ENCODE measurements at regions not wholly inside any gene's neighbourhood (a gene's known extent, or its start where the extent isn't known, plus 50 kb on each side); places are given as distances from the start of the nearest gene placed in this dataset.

DNA sequence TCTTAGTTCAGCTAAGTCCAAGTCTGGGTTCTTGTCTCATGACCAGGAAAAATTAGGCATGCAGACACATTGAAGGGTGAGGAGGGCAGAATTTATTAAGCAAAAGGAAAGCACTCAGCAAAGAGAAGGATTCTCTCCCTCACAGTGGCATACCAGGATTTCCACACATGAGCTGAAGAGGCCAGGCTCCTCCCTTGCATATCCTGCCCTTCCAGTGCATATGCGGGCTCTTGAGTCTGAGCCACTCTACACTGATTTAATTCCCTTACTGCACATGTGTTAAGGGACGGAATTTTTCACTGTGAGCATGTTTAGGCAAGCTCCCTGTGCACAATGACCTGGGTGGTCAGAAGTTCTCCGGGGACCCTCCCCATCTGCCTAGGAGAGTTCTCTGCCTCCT, 652.7 kb upstream of the POM121L12 start:
- TF ChIP-seq POLR2A (IDR thresholded peaks at IDR 0.05) (no peak), CTCF (IDR thresholded peaks at IDR 0.05) (no peak)

Data from lower leg skin (tissue), 3 donors.